ENCODE measurements at regions not wholly inside any gene's neighbourhood (a gene's known extent, or its start where the extent isn't known, plus 50 kb on each side); places are given as distances from the start of the nearest gene placed in this dataset.

DNA sequence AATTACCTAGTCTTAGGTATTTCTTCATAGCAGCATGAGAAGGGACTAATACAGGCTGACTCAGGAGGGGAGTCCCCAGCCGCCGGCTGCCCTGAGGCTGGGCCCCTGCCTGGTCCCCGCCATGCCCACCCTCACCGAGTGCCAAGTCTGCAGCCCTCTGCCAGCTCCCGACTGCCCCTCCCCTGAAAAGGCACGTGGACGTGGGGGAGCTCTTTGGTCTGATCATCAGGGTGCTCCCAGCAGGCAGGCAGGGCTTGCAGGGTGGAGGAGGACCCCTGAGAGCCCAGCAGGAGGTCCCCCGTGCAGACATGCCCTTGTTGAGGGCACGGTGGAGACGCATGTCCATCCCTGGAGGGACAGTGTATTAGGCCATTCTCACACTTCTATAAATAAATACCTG lies 110.9 kb downstream of the UNCX start:
- Histone ChIP-seq H3K27ac (no peak overlapping the region), H3K27me3 (no peaks in the 10 kb centered on the region), H3K36me3 (no peaks in the 10 kb centered on the region), H3K9me3 (no peaks in the 10 kb centered on the region), H3K9ac (ENCODE audit: low read depth in 2 of 2, low read length in 2 of 2) (no peak overlapping the region), H3K4me3 (no peak overlapping the region), H3K4me1 (no peaks in the 10 kb centered on the region)
- TF ChIP-seq, protein P1, sequence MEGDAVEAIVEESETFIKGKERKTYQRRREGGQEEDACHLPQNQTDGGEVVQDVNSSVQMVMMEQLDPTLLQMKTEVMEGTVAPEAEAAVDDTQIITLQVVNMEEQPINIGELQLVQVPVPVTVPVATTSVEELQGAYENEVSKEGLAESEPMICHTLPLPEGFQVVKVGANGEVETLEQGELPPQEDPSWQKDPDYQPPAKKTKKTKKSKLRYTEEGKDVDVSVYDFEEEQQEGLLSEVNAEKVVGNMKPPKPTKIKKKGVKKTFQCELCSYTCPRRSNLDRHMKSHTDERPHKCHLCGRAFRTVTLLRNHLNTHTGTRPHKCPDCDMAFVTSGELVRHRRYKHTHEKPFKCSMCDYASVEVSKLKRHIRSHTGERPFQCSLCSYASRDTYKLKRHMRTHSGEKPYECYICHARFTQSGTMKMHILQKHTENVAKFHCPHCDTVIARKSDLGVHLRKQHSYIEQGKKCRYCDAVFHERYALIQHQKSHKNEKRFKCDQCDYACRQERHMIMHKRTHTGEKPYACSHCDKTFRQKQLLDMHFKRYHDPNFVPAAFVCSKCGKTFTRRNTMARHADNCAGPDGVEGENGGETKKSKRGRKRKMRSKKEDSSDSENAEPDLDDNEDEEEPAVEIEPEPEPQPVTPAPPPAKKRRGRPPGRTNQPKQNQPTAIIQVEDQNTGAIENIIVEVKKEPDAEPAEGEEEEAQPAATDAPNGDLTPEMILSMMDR (IDR thresholded peaks at IDR 0.05): no peak
- no peak for DNase-seq
- intact Hi-C loops (cut with DNase I): no loop called here

GRCh38 chr7:1344421-1344820 lies 111.7 kb downstream of the UNCX start:
- no peak for DNase-seq
- no peaks in the 10 kb centered on the region for H3K9me3 ChIP-seq
- no peak overlapping the region for H3K27ac ChIP-seq
- no peak overlapping the region for H3K9ac ChIP-seq (ENCODE audit: low read depth in 2 of 2, low read length in 2 of 2)
- H3K36me3 ChIP-seq: no peaks in the 10 kb centered on the region
- no peak overlapping the region for H3K4me3 ChIP-seq
- intact Hi-C loops (cut with DNase I): no loop called here
- TF ChIP-seq, protein P1 (IDR thresholded peaks at IDR 0.05): no peak
- no peaks in the 10 kb centered on the region for H3K4me1 ChIP-seq
- no peaks in the 10 kb centered on the region for H3K27me3 ChIP-seq

GRCh38 chr7:1344981-1345701 lies 112.5 kb downstream of the UNCX start:
- Histone ChIP-seq H3K9ac (ENCODE audit: low read depth in 2 of 2, low read length in 2 of 2) (no peak overlapping the region), H3K9me3 (no peaks in the 10 kb centered on the region), H3K36me3 (no peaks in the 10 kb centered on the region), H3K27ac (no peak overlapping the region), H3K4me3 (no peak overlapping the region), H3K27me3 (no peaks in the 10 kb centered on the region), H3K4me1 (no peaks in the 10 kb centered on the region)
- TF ChIP-seq, protein P1 (IDR thresholded peaks at IDR 0.05): no peak
- intact Hi-C loops (cut with DNase I): no loop called here
- DNase-seq: no peak

GRCh38 chr7:1345796-1346755 lies 113.2 kb downstream of the MICALL2 start:
- no peak overlapping the region for H3K27ac ChIP-seq

GRCh38 chr7:1346851-1347250 lies 112.4 kb downstream of the MICALL2 start:
- Histone ChIP-seq H3K27me3 (no peaks in the 10 kb centered on the region), H3K36me3 (no peaks in the 10 kb centered on the region), H3K9ac (ENCODE audit: low read depth in 2 of 2, low read length in 2 of 2) (no peak overlapping the region), H3K4me1 (no peaks in the 10 kb centered on the region), H3K9me3 (no peaks in the 10 kb centered on the region), H3K27ac (no peak overlapping the region), H3K4me3 (no peak overlapping the region)
- no peak for DNase-seq
- TF ChIP-seq, protein P1 (IDR thresholded peaks at IDR 0.05): no peak
- intact Hi-C loops (cut with DNase I): no loop called here

More at GRCh38 chr7:1345796-1346755, 113.2 kb downstream of the MICALL2 start:
- TF ChIP-seq, protein P1 (IDR thresholded peaks at IDR 0.05): no peak
- Histone ChIP-seq H3K27me3 (no peaks in the 10 kb centered on the region), H3K36me3 (no peaks in the 10 kb centered on the region), H3K9ac (ENCODE audit: low read depth in 2 of 2, low read length in 2 of 2) (no peak overlapping the region), H3K4me3 (no peak overlapping the region), H3K9me3 (no peaks in the 10 kb centered on the region), H3K4me1 (no peaks in the 10 kb centered on the region)
- DNase-seq: no peak
- intact Hi-C loops (cut with DNase I): no loop called here

Data from colonic mucosa (tissue), 4 donors.